ENCODE measurements at regions not wholly inside any gene's neighbourhood (a gene's known extent, or its start where the extent isn't known, plus 50 kb on each side); places are given as distances from the start of the nearest gene placed in this dataset.

DNA sequence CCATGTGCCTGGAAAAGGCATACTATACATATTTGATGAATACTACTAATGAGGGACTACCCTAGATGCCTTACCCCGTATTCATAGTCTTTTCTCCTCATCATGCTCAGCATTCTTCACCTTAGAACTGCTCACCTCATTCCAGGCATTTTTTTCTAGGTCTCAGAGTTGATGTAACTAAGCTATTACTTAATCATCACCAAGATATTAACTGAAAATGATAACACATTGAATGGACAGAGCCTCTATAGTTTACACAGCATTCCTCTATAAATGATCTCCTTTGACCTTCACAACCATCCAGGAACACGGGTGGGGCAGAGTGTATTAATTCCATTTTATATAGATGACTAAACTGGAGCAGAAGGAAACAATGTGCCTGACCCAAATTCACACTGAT, 174.1 kb upstream of the DPH6 start:
- Mint-ChIP-seq H3K9me3 (ENCODE audit: insufficient read depth) (no peaks in the 10 kb centered on the region), H3K27me3 (peaks cover 3% of the 10 kb centered on the region), H3K27ac (no peak overlapping the region), H3K4me3 (no peak overlapping the region), H3K4me1 (no peaks in the 10 kb centered on the region)
- POLR2A ChIA-PET = no interaction called here
- DNase-seq = no peak
- Histone ChIP-seq H3K79me2 (ENCODE audit: control insufficient read depth, insufficient read depth, low read length) (no peaks in the 10 kb centered on the region), H3K9ac (ENCODE audit: low read length) (no peak overlapping the region), H3K9me3 (ENCODE audit: control extremely low read depth in 1 of 3, control insufficient read depth in 2 of 3, insufficient read depth in 1 of 3, low read length in 2 of 3) (no peaks in the 10 kb centered on the region), H2AFZ (ENCODE audit: insufficient read depth, low read depth, low read length, poor library complexity, severe bottlenecking) (no peak overlapping the region), H4K20me1 (ENCODE audit: control insufficient read depth, insufficient read depth, low read length, poor library complexity, severe bottlenecking) (no peaks in the 10 kb centered on the region), H3K4me3 (ENCODE audit: control extremely low read depth in 1 of 5, extremely low read depth in 1 of 5, insufficient read depth in 1 of 5, low read depth in 2 of 5, low read length in 4 of 5) (no peak overlapping the region), H3K4me2 (replicated peaks; ENCODE audit: low read depth, low read length, poor library complexity, severe bottlenecking) (no peak overlapping the region), H3K27ac (ENCODE audit: low read length in 2 of 2) (no peak overlapping the region), H3K36me3 (replicated peaks in 1 of 2; ENCODE audit: control extremely low read depth in 1 of 2, control insufficient read depth in 1 of 2, extremely low read depth in 1 of 2, insufficient read depth in 2 of 2, low read length in 1 of 2) (no peaks in the 10 kb centered on the region), H3K27me3 (replicated peaks in 1 of 4; ENCODE audit: control extremely low read depth in 1 of 4, control insufficient read depth in 3 of 4, insufficient read depth in 4 of 4, low read length in 3 of 4) (no peaks in the 10 kb centered on the region), H3K4me1 (ENCODE audit: control insufficient read depth in 2 of 2, insufficient read depth in 2 of 2, low read length in 2 of 2) (no peaks in the 10 kb centered on the region)
- intact Hi-C loops (cut with micrococcal nuclease) = no loop called here
- ATAC-seq (ENCODE audit: low read depth) = no peak
- CTCF ChIA-PET = no interaction called here
- 33% methylated on average over 1 of the region's 2 CpGs for WGBS (ENCODE audit: insufficient coverage)
- TF ChIP-seq CTCF (IDR thresholded peaks at IDR 0.05) (no peak), EZH2 (IDR thresholded peaks at IDR 0.05; ENCODE audit: borderline replicate concordance, insufficient read depth, low read depth, low read length, poor library complexity, severe bottlenecking) (no peak)

DNA sequence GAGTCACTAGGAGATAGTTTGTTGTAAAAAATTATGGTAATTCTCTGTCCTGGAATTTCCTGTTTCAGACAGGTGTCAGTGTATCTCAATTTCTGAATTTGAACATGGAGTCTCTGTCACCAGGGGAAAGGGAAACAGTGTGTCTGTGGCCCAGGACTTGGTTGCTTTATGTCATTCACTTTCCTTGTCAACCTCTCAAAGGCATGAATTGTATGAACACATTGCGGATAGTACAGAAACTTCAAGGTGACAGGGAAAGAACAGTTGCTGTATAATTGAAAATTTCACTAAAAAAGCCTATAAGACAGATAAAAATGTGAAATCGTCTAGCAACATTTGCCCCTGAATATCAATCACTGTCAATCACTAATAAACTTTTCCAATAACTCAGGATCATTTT, 175.0 kb upstream of the DPH6 start:
- POLR2A ChIA-PET = no interaction called here
- no peak overlapping the region for H3K9ac ChIP-seq (ENCODE audit: low read length)

More for the DNA sequence above, 175.0 kb upstream of the DPH6 start:
- no peak overlapping the region for H3K27ac ChIP-seq (ENCODE audit: low read length in 2 of 2)
- TF ChIP-seq EZH2 (IDR thresholded peaks at IDR 0.05; ENCODE audit: borderline replicate concordance, insufficient read depth, low read depth, low read length, poor library complexity, severe bottlenecking) = no peak
- no peak for TF ChIP-seq CTCF (IDR thresholded peaks at IDR 0.05)
- no peaks in the 10 kb centered on the region for H3K36me3 ChIP-seq (replicated peaks in 1 of 2; ENCODE audit: control extremely low read depth in 1 of 2, control insufficient read depth in 1 of 2, extremely low read depth in 1 of 2, insufficient read depth in 2 of 2, low read length in 1 of 2)
- H3K9me3 ChIP-seq (ENCODE audit: control extremely low read depth in 1 of 3, control insufficient read depth in 2 of 3, insufficient read depth in 1 of 3, low read length in 2 of 3) = no peaks in the 10 kb centered on the region
- no peaks in the 10 kb centered on the region for H3K4me1 Mint-ChIP-seq
- ATAC-seq (ENCODE audit: low read depth) (no peak), DNase-seq (no peak)
- no peak overlapping the region for H2AFZ ChIP-seq (ENCODE audit: insufficient read depth, low read depth, low read length, poor library complexity, severe bottlenecking)
- H4K20me1 ChIP-seq (ENCODE audit: control insufficient read depth, insufficient read depth, low read length, poor library complexity, severe bottlenecking) = no peaks in the 10 kb centered on the region
- CTCF ChIA-PET = no interaction called here
- peaks cover 3% of the 10 kb centered on the region for H3K27me3 Mint-ChIP-seq
- WGBS (ENCODE audit: insufficient coverage) = no CpG with 5 or more reads among the region's 2 CpGs
- no peak overlapping the region for H3K27ac Mint-ChIP-seq
- H3K4me3 ChIP-seq (ENCODE audit: control extremely low read depth in 1 of 5, extremely low read depth in 1 of 5, insufficient read depth in 1 of 5, low read depth in 2 of 5, low read length in 4 of 5) = no peak overlapping the region
- intact Hi-C loops (cut with micrococcal nuclease) = no loop called here
- H3K27me3 ChIP-seq (replicated peaks in 1 of 4; ENCODE audit: control extremely low read depth in 1 of 4, control insufficient read depth in 3 of 4, insufficient read depth in 4 of 4, low read length in 3 of 4) = no peaks in the 10 kb centered on the region
- no peaks in the 10 kb centered on the region for H3K4me1 ChIP-seq (ENCODE audit: control insufficient read depth in 2 of 2, insufficient read depth in 2 of 2, low read length in 2 of 2)
- H3K4me3 Mint-ChIP-seq = no peak overlapping the region
- H3K4me2 ChIP-seq (replicated peaks; ENCODE audit: low read depth, low read length, poor library complexity, severe bottlenecking) = no peak overlapping the region
- no peaks in the 10 kb centered on the region for H3K9me3 Mint-ChIP-seq (ENCODE audit: insufficient read depth)
- no peaks in the 10 kb centered on the region for H3K79me2 ChIP-seq (ENCODE audit: control insufficient read depth, insufficient read depth, low read length)
